Gastrocnemius medialis (tissue), 4 donors: ENCODE measurements at regions not wholly inside any gene's neighbourhood (a gene's known extent, or its start where the extent isn't known, plus 50 kb on each side); places are given as distances from the start of the nearest gene placed in this dataset.
"Not testable (repeated sequence)": the region's sequence is repeated elsewhere in the genome, so short reads cannot be mapped to it uniquely, and the experiment has no call there.

Experiments
- ATAC-seq, 2 donors: fragments of 150-250 bp; one replicate each; pipeline ENCODE4 v1.9.1; 2016
- DNase-seq, 2 donors: peaks; one replicate each; pipeline ENCODE4 v3.0.0-alpha.2; 2019
- H3K27ac ChIP-seq, 4 donors: fragments of 200-600 bp; sonication (generic); 1 replicate in 1 of 4; 2 replicates in 3 of 4; pipeline ENCODE4 v1.5.1; 2016 to 2018; ENCODE audit warnings: mild to moderate bottlenecking in 2 of 4, moderate library complexity in 1 of 4
- H3K27me3 ChIP-seq, 3 donors: fragments of 200-600 bp; sonication (generic) in 2 of 3; 1 replicate in 1 of 3; 2 replicates in 2 of 3; pipeline versions ENCODE4 v1.5.1 to v1.6.0; 2016 to 2019; ENCODE audit warnings: mild to moderate bottlenecking in 1 of 3, moderate library complexity in 1 of 3
- H3K36me3 ChIP-seq, 2 donors: fragments of 200-600 bp; sonication (generic) in 1 of 2; one replicate each; pipeline ENCODE4 v1.5.1; 2017 to 2018
- H3K4me1 ChIP-seq, 2 donors: fragments of 200-600 bp; sonication (generic) in 1 of 2; one replicate each; pipeline ENCODE4 v1.5.1; 2016 to 2017; ENCODE audit warnings: mild to moderate bottlenecking in 2 of 2
- H3K4me3 ChIP-seq, 4 donors: fragments of 200-600 bp; sonication (generic) in 3 of 4; 1 replicate in 1 of 4; 2 replicates in 3 of 4; pipeline ENCODE4 v1.5.1; 2016 to 2019; ENCODE audit warnings: mild to moderate bottlenecking in 2 of 4
- H3K9me3 ChIP-seq, 3 donors: fragments of 200-600 bp; sonication (generic) in 2 of 3; 1 replicate in 1 of 3; 2 replicates in 2 of 3; pipeline ENCODE4 v1.5.1; 2016 to 2019
- CTCF ChIP-seq, 5 experiments: fragments of 450-650 bp in 3 of 5; fragments of 200-600 bp in 2 of 5; sonication (generic) in 2 of 5; IDR thresholded peaks in 4 of 5; conservative IDR thresholded peaks in 1 of 5; 1 replicate in 4 of 5; 2 replicates in 1 of 5; pipeline ENCODE4 v1.5.1; 2016 to 2019; ENCODE audit warnings: antibody characterized with exemption in 5 of 5, mild to moderate bottlenecking in 3 of 5, moderate library complexity in 3 of 5
- POLR2A ChIP-seq, 2 donors: fragments of 450-650 bp; IDR thresholded peaks; one replicate each; pipeline ENCODE4 v1.6.1; 2017; ENCODE audit warnings: antibody characterized with exemption in 2 of 2, mild to moderate bottlenecking in 2 of 2, moderate library complexity in 2 of 2
- in situ Hi-C, 4 donors: fragments of 200-750 bp; cut with MboI; loops; one replicate each; pipeline versions ENCODE4 v1.15.0 to v1.8.0; 2017; ENCODE audit warnings: low sequenced_read_pairs in 4 of 4
- intact Hi-C: fragments of 100-400 bp; cut with DNase I; formaldehyde crosslinking; loops from one replicate; pipeline ENCODE4 v1.15.1; 2023; ENCODE audit warnings: low total_unique reads

DNA sequence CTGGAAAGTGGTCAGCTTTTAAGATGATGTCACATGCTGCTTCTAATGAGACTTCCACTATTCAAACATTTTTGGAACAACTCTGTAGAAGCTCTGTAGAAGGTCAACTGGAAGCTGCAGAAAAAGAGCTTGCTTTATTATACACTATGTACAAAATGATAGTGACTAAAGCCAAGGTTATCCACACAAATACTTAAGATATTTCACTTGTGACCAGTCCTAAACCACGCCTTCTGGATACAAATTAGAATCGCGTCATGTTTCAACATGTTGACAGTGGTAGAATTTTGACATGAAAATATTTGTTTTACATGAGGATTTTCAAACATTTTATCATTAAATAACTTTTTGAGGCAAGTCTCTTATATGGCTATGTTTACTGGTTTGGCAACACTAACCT is 499.6 kb upstream of the PHF14 start:
- Histone ChIP-seq H3K9me3 (no peaks in the 10 kb centered on the region), H3K4me1 (no peaks in the 10 kb centered on the region), H3K27ac (no peak overlapping the region), H3K27me3 (no peaks in the 10 kb centered on the region), H3K4me3 (no peak overlapping the region), H3K36me3 (no peaks in the 10 kb centered on the region)
- intact Hi-C loops (no loop called here), in situ Hi-C loops (no loop called here)
- DNase-seq (no peak), ATAC-seq (no peak)
- TF ChIP-seq CTCF (IDR thresholded peaks at IDR 0.05 in 4 of 5, conservative IDR thresholded peaks at IDR 0.05 in 1 of 5) (no peak), POLR2A (IDR thresholded peaks at IDR 0.05) (no peak)

DNA sequence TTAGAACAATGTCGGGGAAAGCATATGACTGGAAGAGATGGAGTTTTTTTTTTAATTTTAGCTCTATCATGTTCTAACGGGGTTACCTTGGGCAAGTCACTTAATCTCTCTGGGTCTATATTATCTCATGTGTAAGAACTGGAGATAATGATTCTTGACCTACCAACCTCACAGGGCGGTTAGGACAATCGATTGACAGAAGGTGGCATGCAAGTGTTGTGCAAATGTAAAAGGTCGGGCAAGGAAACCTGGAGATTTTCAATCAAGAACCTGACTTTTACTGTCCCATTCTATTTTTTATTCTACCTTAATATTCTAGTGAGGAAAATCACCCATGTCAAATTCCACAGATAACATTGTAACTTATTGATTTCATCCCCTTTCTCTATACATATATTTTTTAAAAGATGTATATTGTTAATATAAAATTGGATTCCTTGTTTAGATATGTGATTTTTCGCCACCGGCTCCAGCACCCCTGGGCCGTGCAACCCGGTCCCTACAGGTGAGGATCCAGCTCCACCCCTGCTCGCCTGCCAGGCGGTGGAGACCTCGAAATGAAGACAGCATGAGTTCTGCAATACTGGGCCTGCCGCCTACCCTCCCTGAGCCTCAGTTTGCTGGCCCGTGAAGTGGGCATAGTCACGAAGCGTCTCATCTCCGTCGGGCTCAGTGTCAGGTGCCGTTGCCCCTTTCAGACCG is 497.6 kb upstream of the PHF14 start:
- TF ChIP-seq CTCF (IDR thresholded peaks at IDR 0.05 in 4 of 5, conservative IDR thresholded peaks at IDR 0.05 in 1 of 5) (no peak), POLR2A (IDR thresholded peaks at IDR 0.05) (no peak)
- Histone ChIP-seq H3K4me1 (no peaks in the 10 kb centered on the region), H3K4me3 (no peak overlapping the region), H3K9me3 (no peaks in the 10 kb centered on the region), H3K27me3 (no peaks in the 10 kb centered on the region), H3K36me3 (no peaks in the 10 kb centered on the region), H3K27ac (no peak overlapping the region)
- ATAC-seq, result no peak
- intact Hi-C loops (no loop called here), in situ Hi-C loops (no loop called here)
- DNase-seq, result no peak

GRCh38 chr7:10476642-10477041 is 497.0 kb upstream of the PHF14 start:
- Histone ChIP-seq H3K27me3 (no peaks in the 10 kb centered on the region), H3K4me1 (no peaks in the 10 kb centered on the region), H3K4me3 (no peak overlapping the region), H3K9me3 (no peaks in the 10 kb centered on the region), H3K27ac (no peak overlapping the region), H3K36me3 (no peaks in the 10 kb centered on the region)
- in situ Hi-C loops, result no loop called here
- intact Hi-C loops, result no loop called here
- DNase-seq (no peak), ATAC-seq (no peak)
- TF ChIP-seq CTCF (IDR thresholded peaks at IDR 0.05 in 4 of 5, conservative IDR thresholded peaks at IDR 0.05 in 1 of 5) (no peak), POLR2A (IDR thresholded peaks at IDR 0.05) (no peak)

DNA sequence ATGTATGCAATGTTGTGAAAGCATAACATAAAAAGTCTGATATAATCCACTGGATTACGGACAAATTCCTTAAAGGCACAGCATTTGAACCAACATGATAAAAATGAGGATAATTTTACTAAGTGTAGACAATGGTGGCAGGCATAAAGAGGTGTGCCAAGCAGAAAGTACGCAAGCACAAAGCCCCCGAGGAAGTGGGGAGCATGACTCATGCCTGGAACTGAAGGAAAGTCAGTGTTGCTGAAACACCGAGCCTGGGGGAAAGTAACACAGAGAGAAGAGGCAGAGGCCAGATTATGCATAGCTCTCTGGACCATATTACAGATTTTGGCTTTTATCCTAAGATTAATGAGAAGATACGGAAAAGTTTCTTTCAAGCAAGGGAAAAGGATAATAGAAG is 490.0 kb upstream of the PHF14 start:
- H3K27me3 ChIP-seq, result no peaks in the 10 kb centered on the region
- no peak for DNase-seq
- no peak for ATAC-seq
- no peak overlapping the region for H3K4me3 ChIP-seq
- no peaks in the 10 kb centered on the region for H3K36me3 ChIP-seq
- no peaks in the 10 kb centered on the region for H3K4me1 ChIP-seq
- intact Hi-C loops (no loop called here), in situ Hi-C loops (no loop called here)
- no peak for TF ChIP-seq POLR2A (IDR thresholded peaks at IDR 0.05)
- no peak overlapping the region for H3K27ac ChIP-seq
- H3K9me3 ChIP-seq, result no peaks in the 10 kb centered on the region

GRCh38 chr7:10484767-10485166 is 488.9 kb upstream of the PHF14 start:
- Histone ChIP-seq H3K27me3 (no peaks in the 10 kb centered on the region), H3K36me3 (no peaks in the 10 kb centered on the region), H3K4me3 (no peak overlapping the region), H3K27ac (no peak overlapping the region), H3K4me1 (no peaks in the 10 kb centered on the region), H3K9me3 (no peaks in the 10 kb centered on the region)
- ATAC-seq (no peak), DNase-seq (no peak)
- in situ Hi-C loops (no loop called here), intact Hi-C loops (no loop called here)
- TF ChIP-seq CTCF (IDR thresholded peaks at IDR 0.05 in 4 of 5, conservative IDR thresholded peaks at IDR 0.05 in 1 of 5) (no peak), POLR2A (IDR thresholded peaks at IDR 0.05) (no peak)

- H3K27me3 ChIP-seq, H3K9me3 ChIP-seq, DNase-seq, H3K36me3 ChIP-seq, H3K4me3 ChIP-seq, in situ Hi-C loops, H3K4me1 ChIP-seq, H3K27ac ChIP-seq, intact Hi-C loops, ATAC-seq: not testable (repeated sequence)
Observed at GRCh38 chr7:10501206-10501884, 472.3 kb upstream of the PHF14 start.
